ENCODE measurements at regions not wholly inside any gene's neighbourhood (a gene's known extent, or its start where the extent isn't known, plus 50 kb on each side); places are given as distances from the start of the nearest gene placed in this dataset.
A peak's percentile ranks its signal among the peaks of the same experiment; 100 is the strongest.

DNA sequence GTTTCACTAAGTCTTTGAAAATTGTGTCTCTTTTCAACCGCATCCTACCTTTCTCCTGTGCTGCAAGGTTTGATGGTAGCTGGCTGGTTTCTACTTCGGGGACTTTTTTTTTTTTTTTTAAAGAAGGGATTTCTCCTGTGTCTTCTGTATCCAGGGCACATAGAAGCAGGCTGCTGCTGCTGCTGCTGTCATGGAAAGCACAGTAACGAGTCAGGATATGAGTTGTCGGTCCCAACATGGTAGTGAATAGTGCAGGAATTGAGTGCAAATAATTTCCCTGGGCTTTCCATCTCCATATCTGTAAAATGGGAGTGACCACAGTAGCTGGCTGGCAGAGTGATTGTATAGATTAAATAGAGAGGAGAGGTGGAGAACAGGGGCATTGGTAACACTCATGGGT lies 118.3 kb upstream of the NAV2 start:
- DNase-seq: no peak

DNA sequence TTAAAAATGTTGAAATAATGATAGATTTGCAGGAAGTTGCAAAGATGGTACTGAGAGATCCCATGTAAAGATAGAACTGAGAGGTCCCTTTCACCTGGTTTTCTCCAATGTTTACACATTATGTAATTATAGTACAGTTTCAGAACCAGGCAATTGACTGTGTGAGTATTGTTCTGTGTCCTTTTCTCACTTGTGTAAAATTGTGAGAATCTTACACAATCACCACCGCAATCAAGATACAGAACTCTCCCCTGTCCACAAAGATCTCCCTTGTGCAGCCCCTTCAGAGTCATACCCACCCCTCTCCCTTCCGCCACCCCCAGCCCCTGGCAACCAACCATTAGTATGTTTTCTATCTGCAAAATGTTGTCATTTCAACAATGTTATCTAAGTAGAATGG lies 119.8 kb upstream of the NAV2 start:
- DNase-seq: no peak

DNA sequence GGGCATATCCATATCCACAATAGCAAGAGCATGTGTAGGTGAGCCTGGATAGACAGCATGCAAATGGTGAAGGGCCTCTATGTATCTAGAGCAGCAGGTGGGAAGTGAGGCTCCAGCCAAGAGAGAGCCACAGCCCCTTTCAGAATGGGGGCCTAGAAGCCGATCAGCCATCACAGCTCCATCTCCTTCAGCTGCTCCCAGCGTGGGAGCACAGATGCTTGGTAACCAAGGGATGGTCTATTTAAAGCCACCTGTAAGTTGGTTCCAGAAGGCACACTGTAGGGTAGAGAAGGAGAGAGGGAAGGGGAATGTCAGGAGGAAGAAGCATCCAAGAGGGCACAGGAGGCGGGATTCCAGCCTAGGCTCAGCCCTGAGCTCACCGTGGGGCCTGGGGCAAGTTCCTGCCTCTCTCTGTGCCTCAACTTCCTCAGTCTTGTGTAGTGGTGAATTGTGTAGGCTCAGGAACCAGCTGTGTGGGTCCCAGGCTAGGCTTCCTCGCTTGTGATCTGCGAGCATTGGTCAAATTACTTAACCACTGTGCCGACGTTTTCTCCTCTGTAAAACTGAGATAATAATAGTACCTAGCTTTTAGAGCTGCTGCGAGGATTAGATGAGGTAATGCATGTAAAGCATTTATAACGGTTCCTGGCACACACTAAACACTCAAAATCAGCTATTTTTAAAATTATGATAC lies 122.9 kb upstream of the NAV2 start:
- no peak for DNase-seq

GRCh38 chr11:19587979-19588378 lies 124.7 kb upstream of the NAV2 start:
- DNase-seq: no peak

DNA sequence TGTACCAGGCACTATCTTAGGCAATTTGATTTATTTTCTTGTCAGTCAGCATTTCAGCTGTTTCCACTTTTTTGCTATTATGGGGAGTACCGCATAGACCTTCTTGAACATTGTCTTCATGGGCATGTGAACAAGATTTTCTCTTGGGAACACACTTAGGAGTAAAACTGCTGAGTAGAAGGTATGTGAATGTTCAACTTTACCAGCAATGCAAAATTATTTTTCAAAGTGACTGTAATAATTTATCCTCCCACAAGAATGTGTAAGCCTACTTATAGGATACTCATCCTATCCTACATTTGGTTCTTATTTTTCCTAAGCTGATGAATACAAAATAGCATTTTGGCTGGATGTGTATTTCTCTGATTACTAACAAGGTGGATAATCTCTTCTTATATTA lies 132.0 kb upstream of the NAV2 start:
- no peak for DNase-seq

DNA sequence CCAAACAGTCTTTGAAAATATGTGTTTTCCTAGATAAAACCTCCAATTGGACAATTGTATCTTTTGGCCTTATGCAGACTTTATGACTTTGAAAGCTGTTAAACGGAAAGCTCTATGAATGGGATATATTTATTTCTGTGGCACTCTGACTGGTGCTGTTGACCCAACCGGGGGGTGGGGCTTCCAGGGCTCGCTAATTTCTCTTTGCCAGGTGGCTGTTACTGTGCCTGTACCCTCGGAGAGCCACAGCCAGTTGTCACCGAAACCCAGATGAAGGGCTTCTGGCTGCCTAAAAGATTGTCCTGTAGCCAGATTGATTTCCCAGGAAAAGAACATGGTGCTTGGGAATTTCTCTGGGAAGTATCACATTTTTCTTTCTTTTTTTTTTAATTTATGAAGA lies 132.7 kb upstream of the NAV2 start:
- DNase-seq: no peak

DNA sequence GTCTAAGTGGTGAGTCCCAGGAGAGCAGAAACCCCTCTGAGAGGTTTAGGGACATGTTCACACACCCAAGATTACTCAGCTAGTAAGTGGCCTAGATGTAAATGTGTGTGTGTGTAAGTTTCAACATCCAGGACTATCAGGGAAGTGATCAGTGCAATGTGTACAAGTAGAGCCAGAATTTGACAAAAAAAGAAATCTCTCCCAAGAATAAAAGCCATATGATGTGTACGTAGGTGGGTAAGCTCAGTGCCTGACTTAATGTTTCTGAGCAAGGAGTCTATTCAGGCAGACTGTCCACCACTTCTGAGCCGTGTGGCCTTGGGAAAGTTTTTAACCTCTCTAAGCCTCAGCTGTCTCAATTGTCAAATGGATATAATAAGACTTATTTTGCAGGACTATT lies 133.8 kb upstream of the NAV2 start:
- no peak for DNase-seq

DNA sequence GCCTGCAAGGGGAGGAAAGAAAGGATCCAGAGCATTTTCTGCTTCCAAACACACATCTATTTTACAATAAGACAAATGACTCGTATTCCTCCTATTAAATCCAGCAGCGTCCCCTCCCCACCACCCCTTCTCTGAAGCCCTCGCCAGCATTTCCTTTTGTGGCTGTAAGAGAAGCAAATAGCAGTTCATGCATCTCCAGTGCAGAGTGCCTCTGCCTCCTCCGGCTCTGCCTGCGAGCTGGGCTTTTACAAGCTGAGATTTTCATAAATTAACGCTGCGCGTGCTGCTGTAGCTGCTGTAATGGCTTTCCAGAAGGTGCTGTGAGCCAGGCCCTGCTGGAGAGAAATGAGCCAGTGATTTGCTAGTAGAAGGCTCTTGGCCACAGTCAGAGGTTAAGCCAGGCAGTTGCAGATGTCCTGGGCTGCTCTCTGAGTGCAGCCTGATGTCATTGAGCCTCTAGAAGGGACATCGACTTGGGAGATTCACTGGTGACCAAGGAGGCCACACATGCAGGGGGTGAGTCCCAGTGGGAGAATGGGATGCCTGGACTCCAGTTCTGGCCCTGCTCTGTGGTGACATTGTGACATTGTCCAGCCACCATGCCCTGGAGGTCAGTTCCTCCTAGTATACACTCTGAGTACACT lies 134.5 kb upstream of the NAV2 start:
- DNase-seq: peak; percentile 69 to 82

- peak; percentile 30 to 79 for DNase-seq
Measured at GRCh38 chr11:19577391-19577975, 135.2 kb upstream of the NAV2 start.

GRCh38 chr11:19576903-19577302 lies 135.7 kb upstream of the NAV2 start:
- DNase-seq: no peak

DNA sequence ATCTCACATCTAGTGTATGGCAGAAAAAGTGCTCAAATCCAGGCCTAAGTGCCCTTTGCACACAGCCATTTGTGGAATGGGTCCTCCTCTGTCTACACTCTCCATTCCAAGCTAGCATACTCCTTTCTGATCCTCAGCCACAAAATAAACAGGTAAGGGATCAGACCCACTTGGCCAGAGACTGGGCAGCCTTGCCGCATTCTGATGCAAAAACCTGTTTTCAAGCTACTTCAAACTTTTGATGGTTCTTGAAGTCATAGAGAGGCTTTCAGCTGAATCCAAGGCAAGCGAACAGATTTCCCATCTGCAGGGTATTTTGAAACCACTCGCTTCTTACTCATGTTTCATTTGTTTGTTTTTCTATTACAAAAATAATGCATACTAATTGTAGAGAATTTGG lies 136.6 kb upstream of the NAV2 start:
- no peak for DNase-seq

GRCh38 chr11:19574916-19575315 lies 137.7 kb upstream of the NAV2 start:
- no peak for DNase-seq

- DNase-seq: peak; percentile 24 to 69
Measured at GRCh38 chr11:19573666-19574065, 139.0 kb upstream of the NAV2 start.

- no peak for DNase-seq
Measured at GRCh38 chr11:19571906-19572305, 140.7 kb upstream of the NAV2 start.

DNA sequence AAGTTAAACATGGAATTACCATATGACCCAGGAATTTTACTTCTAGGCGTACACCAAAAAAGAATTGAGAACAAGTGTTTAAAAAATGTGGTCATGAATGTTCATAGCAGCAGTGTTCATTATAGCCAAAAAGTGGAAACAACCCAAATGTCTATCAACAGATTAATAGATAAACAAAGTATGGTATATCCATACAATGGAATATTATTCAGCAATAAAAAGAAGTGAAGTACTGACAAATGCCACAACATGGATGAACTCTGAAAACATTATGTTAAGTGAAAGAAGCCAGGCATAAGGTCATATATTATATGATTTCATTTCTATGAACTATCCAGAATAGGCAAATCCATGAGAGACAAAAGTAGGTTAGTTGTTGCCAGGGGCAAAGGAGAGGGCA lies 141.7 kb upstream of the NAV2 start:
- no peak for DNase-seq

DNA sequence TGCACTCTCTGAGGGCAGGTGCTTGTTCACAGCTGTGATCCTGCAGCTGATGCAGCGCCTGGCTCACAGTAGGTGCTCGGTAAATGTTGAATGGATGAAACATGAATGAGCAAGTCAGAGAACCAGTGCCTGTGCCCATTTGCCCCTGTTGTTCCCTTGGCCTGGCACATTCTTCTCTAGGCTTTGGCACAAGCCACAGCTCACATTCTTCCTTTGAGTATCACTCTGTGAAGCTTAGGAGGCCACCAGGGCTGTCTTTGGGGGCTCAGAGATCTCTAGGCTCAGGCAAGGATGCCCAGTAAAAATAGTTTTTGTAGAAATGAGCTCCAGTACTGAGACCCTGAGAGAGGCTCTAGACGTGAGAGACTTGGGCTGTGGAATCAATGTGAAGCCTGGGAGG lies 144.6 kb upstream of the NAV2 start:
- DNase-seq: no peak

GRCh38 chr11:19566583-19567379 lies 145.9 kb upstream of the NAV2 start:
- DNase-seq: no peak

GRCh38 chr11:19565639-19566038 lies 147.0 kb upstream of the NAV2 start:
- DNase-seq: no peak

- no peak for DNase-seq
Measured at GRCh38 chr11:19562156-19562555, 150.5 kb upstream of the NAV2 start.

DNA sequence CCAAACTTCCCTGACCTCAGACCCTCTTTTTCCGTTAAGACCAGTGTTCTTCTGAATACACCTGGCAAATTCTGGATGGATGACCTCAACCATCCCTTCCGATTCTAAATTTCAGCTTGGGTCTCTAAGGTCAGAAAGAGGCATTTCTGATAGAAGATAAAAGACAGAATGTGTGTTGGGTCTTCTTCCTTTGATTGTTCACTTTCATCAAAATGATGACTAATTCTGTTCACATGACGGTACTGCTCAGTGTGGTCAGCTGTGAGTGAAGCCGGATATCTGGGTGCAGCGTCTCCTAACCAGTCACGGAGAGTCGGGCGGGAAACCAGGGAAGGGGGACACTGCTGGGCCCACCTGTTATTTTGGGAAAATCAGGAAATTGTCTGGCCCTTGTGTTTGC lies 151.6 kb upstream of the NAV2 start:
- DNase-seq: no peak

DNA sequence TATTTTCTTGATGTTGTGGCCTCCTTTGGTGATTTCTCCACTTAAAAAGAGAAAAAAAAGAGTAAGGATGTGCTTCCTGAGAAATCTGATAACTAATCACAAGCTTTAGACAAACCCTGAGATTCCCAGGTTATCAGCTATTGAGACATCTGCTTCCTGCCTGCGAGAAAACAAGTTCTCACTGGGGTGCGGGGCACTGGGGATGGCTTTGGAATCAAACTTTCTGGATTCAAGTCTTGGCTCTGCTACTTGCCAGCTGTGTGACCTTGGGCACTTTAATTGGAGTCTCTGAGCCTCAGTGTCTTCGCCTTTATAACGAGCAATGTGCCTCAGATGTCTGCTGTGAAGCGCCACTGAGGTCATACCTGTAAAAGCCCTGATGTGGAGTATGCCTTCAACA lies 152.5 kb upstream of the NAV2 start:
- no peak for DNase-seq

DNA sequence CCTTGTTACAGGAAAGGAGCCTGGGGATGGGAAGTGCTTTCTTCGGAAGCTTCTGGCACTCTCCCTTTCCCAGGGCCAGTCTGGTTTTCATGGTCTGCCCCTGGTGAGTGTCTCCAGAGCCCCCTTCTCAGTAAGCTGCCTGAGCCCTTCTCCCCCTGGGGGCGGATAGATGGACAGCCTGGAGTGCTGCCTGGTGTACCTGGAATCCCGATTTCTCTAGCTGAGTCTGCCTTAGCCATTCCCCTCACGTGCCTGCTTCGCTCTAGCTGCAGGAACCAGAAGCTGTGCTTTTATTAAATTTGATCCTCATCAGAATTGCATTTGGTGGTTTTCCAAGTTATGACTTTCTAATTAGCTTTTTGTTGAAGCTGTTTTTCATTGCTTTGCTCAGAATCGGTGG lies 152.9 kb upstream of the NAV2 start:
- no peak for DNase-seq

DNA sequence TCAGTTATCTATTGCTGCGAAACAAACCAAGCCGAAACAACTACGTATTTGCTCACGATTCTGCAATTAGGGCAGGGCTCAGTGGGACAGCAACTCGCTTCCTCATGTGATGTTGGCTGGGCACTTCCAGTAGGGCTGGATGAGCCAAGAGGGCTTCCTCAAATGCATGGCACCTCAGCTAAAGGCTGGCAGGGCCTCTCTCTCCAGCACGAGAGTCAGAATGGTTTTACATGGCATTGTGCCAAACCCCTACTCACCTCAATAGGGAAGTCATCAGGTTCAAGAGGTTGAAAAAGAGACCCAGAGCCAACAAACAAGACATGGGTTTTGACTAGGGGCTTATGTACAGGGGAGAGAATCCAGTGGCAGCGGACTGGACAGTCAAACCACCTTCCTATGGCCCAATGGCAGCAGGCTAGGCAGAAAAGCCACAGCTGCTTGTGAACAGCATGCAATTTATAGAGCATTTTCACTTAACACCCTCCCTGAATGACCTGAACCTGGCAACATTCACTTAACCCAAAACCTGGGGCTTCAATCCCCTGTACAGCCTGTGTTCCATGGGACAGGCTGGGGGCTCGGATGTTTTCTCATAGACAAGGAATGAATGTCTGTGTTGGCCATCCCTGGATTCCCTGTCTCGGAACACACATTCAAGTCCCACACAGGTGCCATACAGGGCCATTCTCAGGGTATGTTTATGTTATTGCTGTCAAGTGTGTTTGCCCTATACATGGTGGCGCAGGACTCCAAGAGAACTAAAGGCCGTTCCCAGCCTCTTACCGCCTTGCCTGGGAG lies 154.2 kb upstream of the NAV2 start:
- no peak for DNase-seq
